Fibroblast of skin of scalp (primary cell): ENCODE measurements at regions not wholly inside any gene's neighbourhood (a gene's known extent, or its start where the extent isn't known, plus 50 kb on each side); places are given as distances from the start of the nearest gene placed in this dataset.
A peak's percentile ranks its signal among the peaks of the same experiment; 100 is the strongest.
"Not testable (repeated sequence)": the region's sequence is repeated elsewhere in the genome, so short reads cannot be mapped to it uniquely, and the experiment has no call there.

ENCODE experiments used
- DNase-seq: peaks from one replicate; pipeline ENCODE4 v3.0.0-alpha.2; 2013

DNA sequence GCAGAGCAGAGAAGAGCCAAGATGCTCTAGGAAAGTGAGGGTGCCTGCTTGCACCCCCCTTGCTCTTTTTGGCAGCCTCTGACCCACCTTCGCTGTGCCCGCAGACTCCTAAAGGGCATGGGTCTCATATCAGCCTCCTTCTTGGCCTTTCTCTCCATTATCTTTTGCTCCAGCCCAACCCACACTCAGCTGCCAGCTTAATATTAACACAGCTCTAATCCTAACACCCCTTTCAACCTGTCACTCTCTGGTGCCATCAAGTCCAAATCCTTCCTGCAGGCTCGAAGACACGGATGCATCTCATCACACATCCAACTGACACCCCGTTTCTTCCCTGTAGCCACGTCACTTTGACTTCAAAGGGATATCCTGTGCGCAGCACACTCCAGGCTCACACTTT, 171.6 kb upstream of the AUTS2 start:
- DNase-seq: no peak

DNA sequence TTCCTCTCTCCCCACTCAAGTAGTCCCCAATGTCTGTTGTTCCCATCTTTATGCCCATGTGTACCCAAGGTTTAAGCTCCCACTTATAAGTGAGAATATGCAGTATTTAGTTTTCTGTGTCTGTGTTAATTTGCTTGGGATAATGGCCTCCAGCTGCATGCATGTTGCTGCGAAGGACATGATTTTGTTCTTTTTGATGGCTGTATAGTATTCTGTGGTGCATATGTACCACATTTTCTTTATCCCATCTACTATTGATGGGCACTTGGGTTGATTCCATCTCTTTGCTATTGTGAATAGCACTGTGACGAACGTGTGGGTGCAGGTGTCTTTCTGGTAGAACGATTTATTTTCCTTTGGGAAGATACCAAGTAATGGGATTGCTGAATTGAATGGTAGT, 170.2 kb upstream of the AUTS2 start:
- DNase-seq: no peak

DNA sequence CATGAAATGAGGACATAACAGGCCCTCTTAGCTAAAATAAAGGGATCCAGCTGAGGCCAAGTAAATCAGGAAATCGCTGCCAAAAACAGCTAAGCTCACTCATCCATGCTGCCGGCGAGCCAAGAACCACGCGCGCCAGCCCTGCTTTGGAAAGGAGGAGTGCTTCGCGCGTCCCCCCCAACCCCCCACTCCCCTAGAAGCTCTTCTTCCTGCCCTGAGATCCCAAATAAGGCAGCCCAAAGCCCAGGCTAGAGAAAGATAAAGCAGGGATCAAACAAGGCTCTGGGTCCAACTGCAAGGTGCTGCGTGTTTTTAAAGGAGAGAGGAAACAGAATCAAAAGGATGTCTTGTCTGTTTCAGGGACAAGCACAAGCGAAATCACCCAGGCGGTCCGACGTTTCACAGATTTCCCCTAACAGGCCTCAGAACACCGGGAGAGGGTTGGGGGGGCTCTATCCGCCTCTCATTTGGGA, 168.3 kb upstream of the AUTS2 start:
- peak; percentile 90 for DNase-seq

DNA sequence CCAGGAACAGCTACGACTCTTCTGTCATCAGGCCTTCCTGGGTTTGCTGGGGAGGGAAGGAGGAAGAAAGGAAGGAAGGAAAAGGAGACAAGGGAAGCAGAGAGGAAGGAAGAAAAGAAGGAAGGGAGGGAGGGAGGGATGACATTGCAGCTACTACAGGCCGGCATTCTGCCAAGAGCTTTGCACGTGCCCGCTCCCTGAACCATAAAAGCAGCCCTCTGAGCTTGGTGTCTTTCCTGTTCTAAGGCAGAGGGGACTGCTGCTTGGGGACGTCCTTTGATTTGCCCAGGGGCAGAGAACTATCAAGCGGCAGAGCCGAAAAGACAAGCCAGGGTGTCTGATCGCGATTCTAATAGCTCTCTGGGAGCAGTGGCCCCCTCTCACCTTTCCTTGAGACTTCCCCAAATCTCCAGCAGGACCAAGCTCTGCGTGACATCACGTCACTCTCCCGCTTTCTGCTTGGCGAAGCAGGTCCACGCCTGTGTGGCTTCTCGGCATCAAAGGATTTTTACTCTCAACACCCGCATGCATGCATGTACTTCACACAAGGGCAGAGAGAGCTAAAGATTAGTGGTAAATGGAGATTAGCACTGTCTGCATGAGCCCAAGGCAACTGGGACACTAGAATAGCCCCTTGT, 167.8 kb upstream of the AUTS2 start:
- DNase-seq: peak; percentile 62

DNA sequence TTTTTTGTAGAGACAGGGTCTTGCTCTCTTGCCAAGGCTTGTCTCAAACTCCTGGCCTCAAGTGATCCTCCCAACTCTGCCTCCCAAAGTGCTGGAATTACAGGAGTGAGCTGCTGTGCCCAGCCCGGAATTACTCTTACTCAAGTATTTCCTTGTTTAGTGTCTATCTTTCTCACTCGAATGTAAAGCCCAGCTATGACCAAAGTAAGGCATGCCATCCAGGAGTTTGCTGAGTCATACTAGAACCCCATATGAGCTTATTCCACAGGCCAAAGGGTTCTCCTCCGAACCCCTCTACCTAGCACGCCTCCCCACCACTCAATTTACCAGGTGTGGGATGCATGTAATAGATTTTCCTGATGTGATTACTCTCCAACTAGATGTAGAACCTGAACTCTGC, 166.6 kb upstream of the AUTS2 start:
- DNase-seq: peak; percentile 13

DNA sequence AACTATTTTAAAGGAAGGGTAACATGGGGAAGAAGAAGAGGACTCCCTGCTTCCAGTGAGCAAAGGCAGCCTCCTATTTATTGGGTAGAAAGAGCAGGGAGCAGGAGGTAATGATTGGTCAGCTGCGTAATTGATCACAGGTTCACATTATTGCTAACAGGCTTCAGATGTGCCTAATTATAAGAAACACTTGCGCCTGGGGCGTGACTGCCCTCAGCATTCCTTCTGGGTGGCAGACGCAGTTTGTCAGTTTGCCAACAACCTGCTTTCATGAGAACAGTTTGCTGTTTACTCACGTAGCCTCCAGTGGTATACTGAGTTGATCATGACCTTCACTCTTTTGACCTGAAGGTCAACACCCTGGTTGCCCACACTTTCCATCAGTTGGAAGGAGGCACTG, 166.0 kb upstream of the AUTS2 start:
- DNase-seq: peak; percentile 45

DNA sequence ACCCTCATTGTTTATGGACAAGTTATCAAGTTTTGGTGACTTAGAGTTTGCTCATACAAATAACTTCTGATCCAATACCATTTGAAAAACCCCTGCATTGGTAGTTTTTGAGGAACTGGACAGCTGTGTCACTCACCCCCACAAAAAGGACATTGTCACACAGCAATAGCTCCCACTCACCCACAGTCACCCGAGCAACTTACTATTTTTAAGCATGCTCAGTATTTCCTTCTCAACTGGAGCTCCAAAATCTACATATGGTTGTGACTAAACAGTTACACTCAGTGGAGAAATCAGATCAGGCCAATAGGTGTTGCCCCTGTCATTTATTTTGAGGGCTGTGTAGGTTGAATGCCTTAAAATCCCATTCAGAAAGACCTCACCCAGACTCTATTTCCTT, 165.2 kb upstream of the AUTS2 start:
- DNase-seq: no peak

DNA sequence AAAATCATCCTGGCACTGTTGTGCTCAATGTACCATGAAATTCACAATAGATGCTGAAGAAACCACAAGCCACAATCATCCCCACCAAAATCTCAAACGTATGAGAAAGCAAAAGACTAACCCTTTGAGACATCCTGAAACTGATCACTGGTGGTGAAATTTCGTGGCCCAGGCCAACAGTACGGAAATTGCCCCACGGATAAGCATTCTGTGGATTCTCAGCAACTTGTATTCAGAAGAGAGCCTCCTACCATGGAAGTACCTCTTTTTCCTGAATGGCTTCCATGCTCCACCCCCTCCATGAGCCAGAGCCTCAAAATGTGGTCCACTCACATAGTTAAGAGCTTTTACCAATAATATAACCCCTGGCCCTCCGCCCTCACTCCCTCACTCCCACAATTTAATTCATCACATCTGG, 163.9 kb upstream of the AUTS2 start:
- DNase-seq: peak; percentile 73

DNA sequence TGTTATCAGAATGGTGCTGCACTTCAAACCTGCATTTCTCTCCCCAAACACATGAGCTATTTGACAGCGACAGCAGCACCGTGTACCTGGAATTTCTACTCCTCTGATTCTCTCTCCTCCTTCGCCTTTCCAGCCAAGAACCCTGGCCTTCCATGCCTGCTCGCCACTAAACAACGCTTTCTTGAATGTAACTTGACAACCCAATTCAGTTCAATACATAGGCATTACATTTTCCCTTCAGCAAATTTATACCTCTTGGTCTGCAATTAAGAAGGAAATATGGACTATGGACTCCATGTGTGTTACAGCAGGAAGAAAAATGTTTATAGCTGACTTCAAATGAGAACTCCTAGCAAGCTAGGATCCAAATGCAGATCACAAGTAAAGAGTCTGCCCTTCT, 162.6 kb upstream of the AUTS2 start:
- no peak for DNase-seq

DNA sequence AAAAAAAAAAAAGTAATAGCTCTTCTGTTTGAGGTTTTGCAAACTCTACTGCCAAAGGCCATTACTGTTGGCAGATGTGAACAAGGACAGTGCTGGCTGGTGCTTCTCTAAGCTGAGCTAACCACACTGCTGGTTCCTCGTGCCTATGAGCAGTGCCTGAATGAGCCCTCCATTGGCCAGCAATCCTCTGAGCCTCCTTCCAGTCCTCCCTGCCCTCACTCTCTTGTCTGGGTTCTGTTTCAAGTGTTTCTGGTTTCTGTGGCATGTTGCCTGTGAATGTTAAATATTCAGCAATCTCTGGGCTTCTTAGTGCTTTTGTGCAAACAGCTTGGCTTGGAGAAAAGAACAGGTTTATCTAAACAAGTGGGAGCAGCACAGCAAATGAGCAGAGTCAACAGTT, 161.3 kb upstream of the AUTS2 start:
- DNase-seq: no peak

DNA sequence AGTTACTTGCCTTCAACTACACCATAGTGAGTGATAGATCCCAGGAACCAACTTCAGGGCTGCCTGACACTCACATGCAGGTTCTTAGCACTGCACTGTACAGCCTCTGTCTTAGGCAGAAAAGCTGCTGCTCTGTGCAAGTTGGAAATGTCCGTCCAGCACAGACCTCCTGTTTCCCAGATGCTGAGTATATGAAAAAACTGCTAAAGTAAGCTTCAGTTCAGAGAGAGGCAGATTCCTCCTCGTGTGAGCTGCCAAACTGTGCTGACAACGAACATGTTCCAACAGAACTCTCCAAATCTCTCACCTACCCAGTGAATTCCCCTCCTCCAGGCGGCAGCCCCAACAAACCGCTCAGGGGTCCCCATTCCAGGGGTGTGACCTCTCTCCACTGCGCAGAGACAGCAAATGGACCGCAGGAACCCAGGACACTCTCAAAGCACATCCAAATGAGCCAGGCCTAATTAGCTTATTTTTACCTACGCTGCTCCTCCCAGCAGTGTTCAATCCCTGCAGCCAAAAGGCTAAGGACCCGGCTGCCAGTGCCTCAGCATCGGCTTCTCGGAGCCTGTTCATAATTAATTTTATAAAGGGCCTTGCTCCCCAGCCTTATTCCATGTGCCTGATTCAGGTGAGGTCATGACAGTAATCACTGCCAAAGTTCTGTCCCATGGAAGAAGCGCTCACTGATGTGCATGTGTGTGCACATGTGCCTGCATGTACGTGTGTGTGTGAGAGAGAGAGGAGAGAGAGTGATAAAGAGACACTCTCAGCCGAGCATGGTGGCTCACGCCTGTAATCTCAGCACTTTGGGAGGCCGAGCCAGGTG, 159.5 kb upstream of the AUTS2 start:
- no peak for DNase-seq

DNA sequence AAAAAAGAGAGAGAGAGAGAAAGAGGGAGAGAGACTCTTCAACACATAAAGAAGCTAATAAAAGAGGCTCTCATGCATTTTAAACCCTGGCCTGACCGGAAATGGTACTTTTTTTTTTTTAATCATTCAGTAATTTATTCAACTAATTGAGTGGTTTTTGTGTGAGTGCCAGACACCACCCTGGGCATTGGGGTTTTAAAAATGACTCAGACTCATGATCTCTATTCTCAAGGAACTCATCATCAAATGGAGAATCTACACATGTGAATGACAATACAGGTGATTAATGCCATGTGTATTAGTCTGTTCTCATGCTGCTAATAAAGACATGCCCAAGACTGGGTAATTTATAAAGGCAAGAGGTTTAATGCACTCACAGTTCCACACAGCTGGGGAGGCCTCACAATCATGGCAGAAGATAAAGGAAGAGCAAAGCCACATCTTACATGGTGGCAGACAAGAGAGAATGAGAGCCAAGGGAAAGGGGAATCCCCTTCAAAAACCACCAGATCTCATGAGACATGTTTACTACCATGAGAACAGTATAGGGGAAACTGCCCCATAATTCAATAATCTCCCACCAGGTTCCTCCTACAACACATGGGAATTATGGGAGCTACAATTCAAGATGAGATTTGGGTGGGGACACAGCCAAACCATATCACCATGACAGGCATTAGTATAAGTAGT, 158.5 kb upstream of the AUTS2 start:
- DNase-seq: no peak

DNA sequence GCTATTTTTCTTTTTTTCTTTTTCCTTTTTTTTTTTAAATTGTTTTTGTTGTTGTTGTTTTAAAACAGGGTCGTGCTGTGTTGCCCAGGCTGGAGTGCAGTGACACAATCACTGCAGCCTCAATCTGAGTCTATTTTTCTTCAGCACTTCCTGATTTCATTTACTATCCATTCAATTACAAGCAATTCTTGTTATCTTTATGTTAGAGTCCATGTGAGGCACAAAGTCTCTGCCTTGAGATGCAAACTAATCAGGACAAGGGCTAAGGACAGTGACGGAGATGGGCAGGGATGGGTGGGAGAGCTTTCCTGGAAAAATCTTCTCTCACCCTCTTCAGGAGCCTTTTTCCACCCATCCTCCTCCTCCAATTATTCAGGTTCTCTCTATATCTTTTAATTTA, 157.3 kb upstream of the AUTS2 start:
- DNase-seq: no peak

DNA sequence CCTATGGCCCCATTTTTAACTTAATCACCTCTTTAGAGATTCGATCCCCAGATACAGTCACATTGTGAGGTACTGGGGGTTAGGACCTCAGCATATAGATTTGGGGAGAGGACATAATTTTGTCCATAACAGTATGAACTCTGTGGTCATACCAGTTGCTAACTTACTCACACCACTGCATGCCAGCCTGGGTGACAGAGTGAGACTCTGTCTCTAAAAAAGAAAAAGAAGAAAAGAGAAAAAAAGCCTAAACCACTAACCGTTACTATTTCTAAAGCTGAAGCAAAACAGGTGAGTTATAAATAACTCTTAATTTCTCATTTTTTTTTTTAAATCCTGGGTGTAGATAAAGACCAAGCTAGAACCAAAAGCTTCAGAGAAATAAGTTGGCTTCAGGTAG, 155.1 kb upstream of the AUTS2 start:
- DNase-seq: no peak

DNA sequence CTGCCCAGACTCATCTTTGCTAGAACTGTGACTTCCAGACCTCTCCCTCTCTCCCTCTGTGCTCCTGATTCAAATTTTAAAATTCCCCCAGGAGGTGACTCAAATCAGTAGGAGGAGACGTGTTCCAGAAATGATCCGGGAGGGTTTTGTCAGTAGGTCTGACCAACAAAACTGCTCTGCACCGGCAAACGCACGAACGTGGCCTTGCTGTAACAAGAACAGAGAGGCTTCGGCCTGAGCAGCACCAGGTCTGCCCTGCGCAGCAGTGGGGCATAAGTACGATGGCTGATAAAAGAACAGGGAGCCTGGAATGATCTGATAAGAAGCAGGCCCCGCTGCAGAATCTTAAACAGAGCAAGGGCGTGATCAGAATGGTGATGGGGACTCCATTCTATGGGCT, 152.7 kb upstream of the AUTS2 start:
- DNase-seq: peak; percentile 33

DNA sequence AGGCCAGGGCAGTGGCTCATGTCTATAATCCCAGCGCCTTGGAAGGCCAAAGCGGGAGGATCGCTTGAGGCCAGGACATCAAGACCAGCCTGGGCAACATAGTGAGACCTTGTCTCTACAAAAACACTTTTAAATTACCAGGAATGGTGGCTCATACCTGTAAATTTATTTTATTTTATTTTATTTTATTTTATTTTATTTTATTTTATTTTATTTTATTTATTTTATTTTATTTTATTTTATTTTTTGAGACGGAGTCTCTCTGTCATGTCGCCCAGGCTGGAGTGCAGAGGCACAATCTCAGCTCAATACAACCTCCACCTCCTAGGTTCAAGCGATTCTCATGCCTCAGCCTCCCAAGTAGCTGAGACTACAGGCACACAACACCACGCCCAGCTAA, 152.1 kb upstream of the AUTS2 start:
- DNase-seq: not testable (repeated sequence)

DNA sequence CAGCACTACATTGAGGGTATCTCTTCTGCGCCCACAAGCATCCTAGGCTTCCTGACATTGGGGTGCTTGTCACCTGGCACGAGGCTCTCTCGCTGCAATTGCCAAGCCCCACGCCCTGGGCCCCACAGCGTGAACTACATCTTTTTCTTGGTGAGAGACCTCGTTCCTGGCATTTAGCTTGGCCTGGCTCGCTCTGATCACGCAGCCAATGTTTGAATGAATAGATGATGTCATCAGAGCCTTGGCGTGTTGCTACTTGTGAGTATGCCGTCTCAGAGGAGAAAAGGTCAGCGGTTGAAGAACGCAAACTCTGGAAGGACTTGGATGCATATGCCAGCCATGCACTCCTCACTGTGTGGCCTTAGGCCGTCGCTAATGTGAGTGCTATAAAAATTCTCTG, 150.2 kb upstream of the AUTS2 start:
- no peak for DNase-seq

DNA sequence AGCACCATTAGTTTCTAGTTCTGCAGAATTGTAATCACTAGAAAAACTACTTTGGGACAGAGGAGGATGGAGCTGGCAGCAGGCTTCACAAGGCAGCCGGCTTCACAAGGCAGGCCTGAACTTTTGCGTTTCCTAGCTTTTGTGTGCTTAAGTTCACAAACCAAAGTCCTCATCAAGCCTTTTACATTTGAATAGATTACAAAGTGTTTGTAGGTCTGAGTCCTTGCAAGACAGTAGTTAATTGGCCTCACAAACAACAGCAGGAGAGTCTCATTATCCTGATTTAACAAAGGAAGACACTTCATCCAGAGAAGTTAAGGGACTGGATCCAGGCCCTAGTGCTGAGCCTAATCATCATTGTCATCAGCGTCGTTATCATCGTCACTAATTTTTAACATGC, 147.8 kb upstream of the AUTS2 start:
- DNase-seq: no peak

DNA sequence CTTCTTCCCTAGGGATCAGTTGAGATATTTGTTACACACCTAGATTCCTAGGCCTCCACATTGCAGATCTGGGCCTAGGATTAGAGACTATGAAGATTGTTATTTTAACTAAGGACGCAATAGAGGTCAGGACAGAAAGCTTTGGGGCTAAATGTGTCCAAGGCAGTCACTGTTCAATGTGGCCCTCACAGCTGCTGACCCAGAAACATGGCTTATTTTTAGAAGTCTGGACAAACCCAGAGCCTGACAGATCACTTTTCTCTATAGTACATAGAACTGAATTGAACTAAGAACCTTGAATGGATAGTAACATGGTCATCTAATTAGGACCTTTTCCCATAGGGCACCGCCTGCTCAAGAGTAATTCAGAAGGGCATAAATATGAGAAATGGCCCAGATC, 146.6 kb upstream of the AUTS2 start:
- DNase-seq: no peak

DNA sequence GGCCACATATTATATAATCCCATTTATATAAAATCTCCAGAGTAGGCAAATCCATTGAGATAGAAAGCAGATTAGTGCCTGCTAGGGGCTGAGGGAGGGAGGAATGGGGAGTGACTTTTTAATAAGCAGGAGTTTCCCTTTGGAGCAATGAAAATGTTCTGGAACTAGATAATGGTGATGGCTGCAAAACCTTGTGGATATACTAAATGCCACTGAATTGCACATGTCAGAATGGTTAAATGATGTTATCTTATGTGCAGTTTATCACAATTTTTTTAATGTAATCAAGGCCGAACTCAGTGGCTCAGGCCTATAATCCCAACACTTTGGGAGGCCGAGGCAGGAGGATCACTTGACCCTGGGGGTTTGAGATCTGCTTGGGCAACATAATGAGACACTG, 145.5 kb upstream of the AUTS2 start:
- no peak for DNase-seq

DNA sequence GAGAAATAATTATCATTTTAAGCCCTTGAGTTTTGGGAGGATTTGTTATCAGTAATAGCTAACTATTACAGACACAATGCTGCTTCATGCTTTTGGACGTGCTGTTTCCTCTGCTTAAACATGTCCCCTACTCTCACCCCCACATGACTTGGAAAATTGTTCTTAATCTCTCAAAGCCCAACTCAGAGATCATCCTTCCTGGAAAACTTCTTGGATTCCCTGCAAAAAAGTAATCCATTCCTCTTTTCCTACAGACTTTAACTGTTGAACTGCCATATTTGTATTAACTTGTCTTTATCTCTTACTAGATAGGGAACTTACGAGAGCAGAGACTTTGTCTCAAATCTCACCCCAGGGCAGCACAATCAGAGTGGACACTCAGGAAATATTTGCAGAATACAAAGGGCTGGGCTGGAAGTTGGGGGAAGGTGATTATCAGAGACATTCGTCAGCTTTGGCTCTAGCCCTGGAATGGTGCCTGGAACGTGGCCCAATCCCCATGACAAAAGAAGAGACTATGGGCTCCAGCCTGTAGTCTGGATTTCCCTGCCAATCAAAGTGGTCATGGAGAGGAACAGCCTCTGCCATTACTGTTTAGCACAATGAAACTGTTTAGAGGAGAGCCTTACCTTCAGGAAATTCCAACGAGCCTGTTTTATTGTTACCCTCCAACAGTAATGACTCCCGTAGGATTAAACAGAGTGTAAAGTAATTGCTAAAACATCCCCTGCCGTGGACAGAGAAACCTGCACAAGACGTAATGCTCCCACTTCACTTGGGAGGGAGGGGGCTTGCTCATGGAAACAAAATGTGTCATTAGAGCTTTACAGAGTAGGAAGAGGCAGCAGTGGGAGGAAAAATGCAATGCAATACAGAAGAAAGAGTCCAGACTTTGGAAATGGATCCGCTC, 140.4 kb upstream of the AUTS2 start:
- DNase-seq: peak; percentile 56

DNA sequence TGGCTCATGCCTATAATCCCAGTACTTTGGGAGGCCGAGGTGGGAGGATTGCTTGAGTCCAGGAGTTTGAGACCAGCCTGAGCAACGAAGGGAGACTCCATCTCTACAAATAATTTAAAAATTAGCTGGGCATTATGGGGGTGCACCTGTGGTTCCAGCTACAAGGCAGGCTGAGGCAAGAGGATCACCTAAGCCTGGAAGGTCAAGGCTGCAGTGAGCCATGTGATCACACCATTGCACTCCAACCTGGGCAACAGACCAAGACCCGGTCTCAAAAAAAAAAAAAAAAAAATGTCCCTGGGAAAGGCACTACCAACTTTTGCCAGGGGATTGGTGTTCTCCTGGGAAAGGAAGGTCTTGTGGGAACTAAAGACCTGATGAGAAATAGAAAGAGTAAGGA, 134.2 kb upstream of the AUTS2 start:
- DNase-seq: no peak

DNA sequence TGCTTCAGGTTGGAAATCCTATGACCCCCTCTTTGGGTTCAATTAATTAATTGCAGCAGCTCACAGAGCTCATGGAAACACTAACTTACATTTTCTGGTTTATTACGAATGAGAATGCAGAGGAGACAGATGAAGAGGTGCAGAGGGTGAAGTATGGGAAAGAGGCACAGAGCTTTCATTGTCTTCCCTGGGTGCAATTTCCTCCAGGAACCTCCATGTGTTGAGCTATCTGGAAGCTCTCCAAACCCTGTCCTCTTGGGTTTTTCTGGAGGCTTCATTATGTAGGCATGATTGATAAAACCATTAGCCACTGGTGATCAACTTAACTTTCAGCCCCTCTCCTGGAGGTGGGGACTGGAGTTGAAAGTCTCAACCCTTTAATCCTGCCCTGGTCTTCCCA, 133.0 kb upstream of the AUTS2 start:
- no peak for DNase-seq
